Fibroblast of mammary gland (primary cell): ENCODE measurements at regions not wholly inside any gene's neighbourhood (a gene's known extent, or its start where the extent isn't known, plus 50 kb on each side); places are given as distances from the start of the nearest gene placed in this dataset.

Source experiments
- DNase-seq: peaks from one replicate; pipeline ENCODE4 v3.0.0-alpha.2; 2010; ENCODE audit warnings: low read depth
- H3K4me3 ChIP-seq: 2 replicates; pipeline ENCODE4 v1.5.1; 2011; ENCODE audit warnings: low read depth, mild to moderate bottlenecking, low read length, moderate library complexity; ENCODE audit not compliant: control insufficient read depth
- TF ChIP-seq, protein P1 (sequence below): conservative IDR thresholded peaks from 2 replicates; pipeline ENCODE4 v1.5.1; 2011; ENCODE audit warnings: low read depth, low read length, inconsistent platforms; ENCODE audit not compliant: control insufficient read depth, insufficient read depth

DNA sequence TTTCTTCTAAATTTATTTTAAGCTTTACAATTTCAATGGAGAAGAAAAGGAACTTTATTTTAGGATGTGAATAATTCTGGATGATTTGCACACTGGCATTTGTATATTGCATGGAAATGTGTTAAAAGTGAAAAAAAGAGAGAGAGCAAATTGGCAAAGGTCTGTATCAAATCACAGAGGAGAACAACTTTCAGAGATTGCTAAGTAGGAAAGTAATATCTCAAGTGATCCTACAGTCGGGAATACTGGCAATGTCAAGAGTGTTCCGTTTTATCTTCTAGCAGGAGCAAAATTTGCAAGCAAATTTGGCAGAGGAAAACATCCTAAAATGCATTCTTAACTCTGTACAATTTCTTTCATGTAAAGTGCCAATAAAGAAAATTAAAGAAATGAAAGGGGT, 97.1 kb upstream of the TMC3 start:
- no peak overlapping the region for H3K4me3 ChIP-seq
- DNase-seq = no peak
- TF ChIP-seq, protein P1, sequence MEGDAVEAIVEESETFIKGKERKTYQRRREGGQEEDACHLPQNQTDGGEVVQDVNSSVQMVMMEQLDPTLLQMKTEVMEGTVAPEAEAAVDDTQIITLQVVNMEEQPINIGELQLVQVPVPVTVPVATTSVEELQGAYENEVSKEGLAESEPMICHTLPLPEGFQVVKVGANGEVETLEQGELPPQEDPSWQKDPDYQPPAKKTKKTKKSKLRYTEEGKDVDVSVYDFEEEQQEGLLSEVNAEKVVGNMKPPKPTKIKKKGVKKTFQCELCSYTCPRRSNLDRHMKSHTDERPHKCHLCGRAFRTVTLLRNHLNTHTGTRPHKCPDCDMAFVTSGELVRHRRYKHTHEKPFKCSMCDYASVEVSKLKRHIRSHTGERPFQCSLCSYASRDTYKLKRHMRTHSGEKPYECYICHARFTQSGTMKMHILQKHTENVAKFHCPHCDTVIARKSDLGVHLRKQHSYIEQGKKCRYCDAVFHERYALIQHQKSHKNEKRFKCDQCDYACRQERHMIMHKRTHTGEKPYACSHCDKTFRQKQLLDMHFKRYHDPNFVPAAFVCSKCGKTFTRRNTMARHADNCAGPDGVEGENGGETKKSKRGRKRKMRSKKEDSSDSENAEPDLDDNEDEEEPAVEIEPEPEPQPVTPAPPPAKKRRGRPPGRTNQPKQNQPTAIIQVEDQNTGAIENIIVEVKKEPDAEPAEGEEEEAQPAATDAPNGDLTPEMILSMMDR = no peak

DNA sequence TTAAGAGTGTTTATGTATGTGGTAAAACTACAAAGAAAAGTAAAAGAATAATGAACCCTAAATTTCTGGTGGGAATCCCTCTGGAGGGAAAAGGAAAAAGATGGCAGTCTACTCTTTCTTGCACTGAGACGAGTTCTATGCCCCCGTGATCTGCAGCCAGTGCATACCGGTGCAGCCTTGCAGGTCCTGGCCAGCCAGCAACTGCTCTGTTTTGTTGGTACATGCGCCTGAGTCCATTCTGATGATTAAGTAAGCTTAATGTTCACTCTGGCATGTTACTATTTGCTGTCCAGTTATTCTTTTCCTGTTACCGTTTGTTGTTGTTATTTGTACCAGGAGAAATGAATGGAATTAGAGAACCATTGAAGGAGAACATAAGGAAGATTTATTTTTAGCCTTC, 95.1 kb upstream of the TMC3 start:
- no peak overlapping the region for H3K4me3 ChIP-seq
- DNase-seq = no peak
- TF ChIP-seq, protein P1 = no peak

DNA sequence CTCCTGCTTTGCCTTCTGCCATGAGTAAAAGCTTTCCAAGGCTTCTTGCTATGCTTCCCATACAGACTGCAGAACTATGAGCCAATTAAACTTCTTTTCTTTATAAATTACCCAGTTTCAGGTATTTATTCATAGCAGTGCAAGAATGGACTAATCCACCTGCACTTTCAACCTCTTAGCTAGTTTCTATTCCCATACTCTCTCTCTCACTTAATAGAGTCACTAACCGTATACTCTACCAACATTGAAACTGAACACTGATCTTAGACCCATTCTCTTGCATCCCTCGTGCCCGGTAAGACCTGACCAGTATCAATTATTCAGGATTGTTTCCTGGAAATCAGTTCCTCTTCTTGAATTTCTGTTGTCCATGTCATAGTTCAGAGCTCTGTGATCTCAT, 92.7 kb upstream of the TMC3 start:
- no peak for DNase-seq
- H3K4me3 ChIP-seq = no peak overlapping the region
- TF ChIP-seq, protein P1 = no peak

DNA sequence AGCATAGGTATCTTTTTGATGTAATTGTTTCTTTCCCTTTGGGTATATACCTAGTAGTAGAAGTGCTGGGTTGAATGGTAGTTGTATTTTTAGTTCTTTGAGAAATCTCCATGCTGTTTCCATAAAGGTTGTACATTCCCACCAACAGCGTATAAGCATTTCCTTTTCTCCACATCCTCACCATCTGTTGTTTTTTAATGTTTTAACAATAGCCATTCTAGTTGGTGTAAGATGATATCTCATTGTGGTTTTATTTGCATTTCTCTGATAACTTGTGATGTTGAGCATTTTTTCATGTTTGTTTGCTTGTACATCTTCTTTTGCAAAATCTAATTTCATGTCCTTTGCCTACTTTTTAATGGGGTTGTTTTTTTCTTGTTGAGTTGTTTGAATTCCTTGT, 80.0 kb upstream of the TMC3 start:
- TF ChIP-seq, protein P1 = no peak
- no peak for DNase-seq

DNA sequence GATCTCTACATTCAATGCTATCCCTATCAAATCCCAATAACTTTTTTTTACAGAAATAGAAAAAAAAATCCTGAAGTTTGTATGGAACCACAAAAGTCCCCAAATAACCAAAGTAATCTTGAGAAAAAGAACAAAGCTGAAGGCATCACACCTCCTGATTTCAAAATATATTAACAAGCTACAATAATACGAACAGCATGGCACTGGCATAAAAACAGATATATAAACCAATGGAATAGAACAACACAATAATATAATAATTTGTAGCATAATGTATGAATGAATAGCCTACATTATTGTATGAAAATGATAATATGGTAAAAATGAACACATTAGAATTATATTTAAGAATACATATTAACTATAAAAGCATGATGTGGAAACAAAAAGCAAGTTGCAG, 76.7 kb upstream of the TMC3 start:
- TF ChIP-seq, protein P1 = no peak
- DNase-seq = no peak
- no peak overlapping the region for H3K4me3 ChIP-seq

More for the DNA sequence above, 80.0 kb upstream of the TMC3 start:
- H3K4me3 ChIP-seq = no peak overlapping the region

DNA sequence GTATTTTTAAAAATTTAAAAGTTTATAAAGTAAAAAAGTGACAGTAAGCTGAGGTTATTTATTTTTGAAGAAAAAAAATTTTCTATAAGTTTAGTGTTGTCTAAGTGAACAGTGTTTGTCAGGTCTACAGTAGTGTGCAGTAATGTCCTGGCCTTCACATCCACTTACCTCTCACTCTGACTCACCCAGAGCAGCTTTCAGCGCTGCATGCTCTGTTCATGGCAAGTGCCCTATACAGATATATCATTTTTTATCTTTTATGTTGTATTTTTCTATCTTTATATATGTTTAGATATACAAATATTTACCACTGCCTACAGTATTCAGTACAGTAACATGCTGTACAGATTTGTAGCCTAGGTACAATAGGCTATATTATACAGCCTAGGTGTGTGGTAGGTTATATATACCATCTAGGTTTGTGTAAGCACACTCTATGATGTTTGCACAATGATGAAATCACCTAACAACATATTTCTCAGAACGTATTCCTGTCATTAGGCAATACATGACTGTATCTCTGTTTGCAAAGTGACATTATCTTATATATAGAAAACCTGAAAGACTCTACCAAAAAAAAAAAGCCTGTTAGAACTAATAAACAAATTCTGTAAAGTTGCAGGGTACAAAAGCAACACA, 75.9 kb upstream of the TMC3 start:
- DNase-seq = no peak
- no peak overlapping the region for H3K4me3 ChIP-seq
- TF ChIP-seq, protein P1 = no peak
